HEK293 (cell line): ENCODE measurements at regions not wholly inside any gene's neighbourhood (a gene's known extent, or its start where the extent isn't known, plus 50 kb on each side); places are given as distances from the start of the nearest gene placed in this dataset.

Experiments
- CTCF ChIP-seq: fragments of 450-650 bp; formaldehyde crosslinking; IDR thresholded peaks from 2 replicates; pipeline ENCODE4 v1.5.1; 2016; ENCODE audit warnings: missing biosample characterization, missing genetic modification characterization
- PBX3 ChIP-seq: sonication (generic); formaldehyde crosslinking; IDR thresholded peaks from 2 replicates; pipeline ENCODE4 v1.8.1; 2022; ENCODE audit warnings: mild to moderate bottlenecking, moderate library complexity, missing genetic modification reagents
- SALL2 ChIP-seq: fragments of 450-650 bp; formaldehyde crosslinking; IDR thresholded peaks from 2 replicates; pipeline ENCODE4 v1.5.0; 2017; ENCODE audit warnings: missing biosample characterization, mild to moderate bottlenecking, missing genetic modification characterization, borderline replicate concordance
- SETDB1 ChIP-seq: IDR thresholded peaks from one replicate; pipeline ENCODE4 v1.6.1; 2017; ENCODE audit warnings: mild to moderate bottlenecking, low read length, moderate library complexity, mixed read lengths; ENCODE audit not compliant: insufficient read length
- ZFP41 ChIP-seq: fragments of 450-650 bp; formaldehyde crosslinking; IDR thresholded peaks from 2 replicates; pipeline ENCODE4 v1.5.1; 2016; ENCODE audit warnings: missing biosample characterization, missing genetic modification characterization, borderline replicate concordance
- ZNF121 ChIP-seq: fragments of 450-650 bp; formaldehyde crosslinking; IDR thresholded peaks from 2 replicates; pipeline ENCODE4 v1.5.1; 2016; ENCODE audit warnings: missing biosample characterization, missing genetic modification characterization
- ZNF221 ChIP-seq: fragments of 450-650 bp; formaldehyde crosslinking; IDR thresholded peaks from 2 replicates; pipeline ENCODE4 v1.5.1; 2017; ENCODE audit warnings: missing biosample characterization, missing genetic modification characterization, borderline replicate concordance
- ZNF26 ChIP-seq: fragments of 450-650 bp; formaldehyde crosslinking; IDR thresholded peaks from 2 replicates; pipeline ENCODE4 v1.5.1; 2016; ENCODE audit warnings: missing biosample characterization, missing genetic modification characterization
- ZNF274 ChIP-seq, 2 experiments: fragments of 200-500 bp in 1 of 2; fragments of 450-650 bp in 1 of 2; sonication (Bioruptor generic) in 1 of 2; formaldehyde crosslinking in 1 of 2; IDR thresholded peaks; 2 replicates each; pipeline versions ENCODE4 v1.5.1 to v1.6.1; 2014 to 2016; ENCODE audit warnings: borderline replicate concordance in 1 of 2, inconsistent platforms in 1 of 2, low read length in 1 of 2, missing biosample characterization in 1 of 2, missing genetic modification characterization in 1 of 2
- ZNF302 ChIP-seq: fragments of 450-650 bp; formaldehyde crosslinking; IDR thresholded peaks from 2 replicates; pipeline ENCODE4 v1.5.1; 2016; ENCODE audit warnings: missing biosample characterization, missing genetic modification characterization, low read depth
- ZNF362 ChIP-seq: fragments of 450-650 bp; formaldehyde crosslinking; IDR thresholded peaks from 2 replicates; pipeline ENCODE4 v1.5.1; 2016; ENCODE audit warnings: missing biosample characterization, missing genetic modification characterization
- ZNF416 ChIP-seq: fragments of 450-650 bp; formaldehyde crosslinking; IDR thresholded peaks from 2 replicates; pipeline ENCODE4 v1.5.1; 2016; ENCODE audit warnings: missing biosample characterization, missing genetic modification characterization
- ZNF501 ChIP-seq: fragments of 450-650 bp; formaldehyde crosslinking; IDR thresholded peaks from 2 replicates; pipeline ENCODE4 v1.5.1; 2016; ENCODE audit warnings: missing biosample characterization, missing genetic modification characterization
- ZNF701 ChIP-seq: fragments of 450-650 bp; formaldehyde crosslinking; IDR thresholded peaks from 2 replicates; pipeline ENCODE4 v1.5.1; 2016; ENCODE audit warnings: missing biosample characterization, missing genetic modification characterization

GRCh38 chr5:52638732-52639131, 149.0 kb upstream of the ITGA1 start:
- TF ChIP-seq ZNF26 (tag by site-specific recombination): no peak
- TF ChIP-seq ZNF501: no peak
- no peak for TF ChIP-seq CTCF
- no peak for TF ChIP-seq ZNF274 (IDR thresholded peaks at IDR 0.05; ENCODE audit: low read length)
- no peak for TF ChIP-seq ZNF274 (tag by site-specific recombination; IDR thresholded peaks at IDR 0.05; ENCODE audit: borderline replicate concordance)
- TF ChIP-seq ZNF416 (tag by site-specific recombination): no peak
- no peak for TF ChIP-seq ZNF701 (tag by site-specific recombination)
- TF ChIP-seq PBX3 (CRISPR knock-in tag): no peak
- TF ChIP-seq ZFP41 (tag by site-specific recombination): no peak
- no peak for TF ChIP-seq ZNF221 (tag by site-specific recombination)
- TF ChIP-seq ZNF362: no peak
- TF ChIP-seq SALL2 (tag by site-specific recombination): no peak
- TF ChIP-seq SETDB1: no peak
- TF ChIP-seq ZNF302: no peak
- TF ChIP-seq ZNF121 (tag by site-specific recombination): no peak
